HEK293 (cell line): ENCODE measurements at regions not wholly inside any gene's neighbourhood (a gene's known extent, or its start where the extent isn't known, plus 50 kb on each side); places are given as distances from the start of the nearest gene placed in this dataset.
"Not testable (repeated sequence)": the region's sequence is repeated elsewhere in the genome, so short reads cannot be mapped to it uniquely, and the experiment has no call there.

Experiments used
- CTCF ChIA-PET: fragments of 350-600 bp; formaldehyde crosslinking; extraction: SDS; loops from one replicate; lab custom pipeline; 2021; ENCODE audit warnings: antibody characterized with exemption; lab: Yijun Ruan, JAX
- POLR2A ChIA-PET: fragments of 300-600 bp; formaldehyde crosslinking; extraction: SDS; loops from one replicate; lab custom pipeline; 2020; ENCODE audit warnings: antibody characterized with exemption, inconsistent platforms; lab: Yijun Ruan, JAX
- H3K27ac ChIP-seq: fragments of 200-500 bp; sonication (Bioruptor generic); 2 replicates; pipeline ENCODE4 v1.5.1; 2014; ENCODE audit warnings: low read depth, low read length, control low read depth, inconsistent platforms; ENCODE audit errors: extremely low read depth
- H3K36me3 ChIP-seq, 2 experiments: fragments of 200-500 bp in 1 of 2; sonication (Bioruptor generic) in 1 of 2; 1 replicate in 1 of 2; 2 replicates in 1 of 2; pipeline ENCODE4 v1.5.1; 2014 to 2017; ENCODE audit warnings: inconsistent platforms in 2 of 2, low read length in 2 of 2; ENCODE audit not compliant: control insufficient read depth in 2 of 2, insufficient read depth in 1 of 2
- H3K4me1 ChIP-seq: fragments of 200-500 bp; sonication (Bioruptor generic); 2 replicates; pipeline ENCODE4 v1.5.1; 2014; ENCODE audit warnings: mild to moderate bottlenecking, low read length, inconsistent platforms; ENCODE audit not compliant: control insufficient read depth, insufficient read depth
- H3K4me3 ChIP-seq: 2 replicates; pipeline ENCODE4 v1.5.1; 2011; ENCODE audit warnings: low read depth, mild to moderate bottlenecking, control low read depth, low read length, moderate library complexity
- H3K9me3 ChIP-seq: fragments of 200-500 bp; sonication (Bioruptor generic); 2 replicates; pipeline ENCODE4 v1.5.1; 2014; ENCODE audit warnings: low read depth, low read length, inconsistent platforms; ENCODE audit not compliant: control insufficient read depth, insufficient read depth
- BCL6B ChIP-seq: fragments of 450-650 bp; formaldehyde crosslinking; IDR thresholded peaks from 2 replicates; pipeline ENCODE4 v1.5.1; 2017; ENCODE audit warnings: missing biosample characterization, missing genetic modification characterization
- GLI2 ChIP-seq: fragments of 450-650 bp; formaldehyde crosslinking; IDR thresholded peaks from 2 replicates; pipeline ENCODE4; 2017; ENCODE audit warnings: missing biosample characterization, missing genetic modification characterization, low read depth, borderline replicate concordance
- HOXC10 ChIP-seq: sonication (generic); formaldehyde crosslinking; IDR thresholded peaks from 2 replicates; pipeline ENCODE4 v1.8.1; 2023; ENCODE audit warnings: mild to moderate bottlenecking, missing genetic modification reagents
- KLF16 ChIP-seq: fragments of 450-650 bp; formaldehyde crosslinking; IDR thresholded peaks from 2 replicates; pipeline ENCODE4 v1.5.1; 2017; ENCODE audit warnings: missing biosample characterization, missing genetic modification characterization
- KLF7 ChIP-seq: fragments of 450-650 bp; formaldehyde crosslinking; IDR thresholded peaks from 2 replicates; pipeline ENCODE4 v1.5.1; 2016; ENCODE audit warnings: missing biosample characterization, missing genetic modification characterization, borderline replicate concordance
- MZF1 ChIP-seq: fragments of 450-650 bp; formaldehyde crosslinking; IDR thresholded peaks from 2 replicates; pipeline ENCODE4 v1.5.1; 2017; ENCODE audit warnings: missing biosample characterization, missing genetic modification characterization, borderline replicate concordance
- REPIN1 ChIP-seq: fragments of 450-650 bp; formaldehyde crosslinking; IDR thresholded peaks from 2 replicates; pipeline ENCODE4 v1.5.1; 2017; ENCODE audit warnings: missing biosample characterization, missing genetic modification characterization, low read depth
- TRIM28 ChIP-seq: IDR thresholded peaks from 2 replicates; pipeline ENCODE4 v1.6.1; 2011; ENCODE audit warnings: low read length, control low read depth, borderline replicate concordance
- WT1 ChIP-seq: fragments of 450-650 bp; formaldehyde crosslinking; IDR thresholded peaks from 2 replicates; pipeline ENCODE4 v1.5.1; 2016; ENCODE audit warnings: missing biosample characterization, missing genetic modification characterization
- YY1 ChIP-seq: fragments of 450-650 bp; formaldehyde crosslinking; IDR thresholded peaks from 2 replicates; pipeline ENCODE4 v1.5.1; 2018; ENCODE audit warnings: missing biosample characterization, missing genetic modification characterization
- ZBTB6 ChIP-seq: fragments of 450-650 bp; formaldehyde crosslinking; IDR thresholded peaks from 2 replicates; pipeline ENCODE4 v1.5.1; 2017; ENCODE audit warnings: missing biosample characterization, missing genetic modification characterization
- ZNF10 ChIP-seq: fragments of 450-650 bp; formaldehyde crosslinking; IDR thresholded peaks from 2 replicates; pipeline ENCODE4 v1.5.1; 2017; ENCODE audit warnings: missing biosample characterization, missing genetic modification characterization
- ZNF16 ChIP-seq: fragments of 450-650 bp; formaldehyde crosslinking; IDR thresholded peaks from 2 replicates; pipeline ENCODE4 v1.5.1; 2016; ENCODE audit warnings: low read depth, missing biosample characterization, missing genetic modification characterization
- ZNF18 ChIP-seq: fragments of 450-650 bp; formaldehyde crosslinking; IDR thresholded peaks from 2 replicates; pipeline ENCODE4 v1.5.1; 2016; ENCODE audit warnings: missing biosample characterization, missing genetic modification characterization
- ZNF354C ChIP-seq: fragments of 450-650 bp; formaldehyde crosslinking; IDR thresholded peaks from 2 replicates; pipeline ENCODE4 v1.5.1; 2016; ENCODE audit warnings: missing biosample characterization, missing genetic modification characterization, low read depth, borderline replicate concordance
- ZNF362 ChIP-seq: fragments of 450-650 bp; formaldehyde crosslinking; IDR thresholded peaks from 2 replicates; pipeline ENCODE4 v1.5.1; 2016; ENCODE audit warnings: missing biosample characterization, missing genetic modification characterization
- ZNF621 ChIP-seq: fragments of 450-650 bp; formaldehyde crosslinking; IDR thresholded peaks from 2 replicates; pipeline ENCODE4 v1.5.1; 2017; ENCODE audit warnings: missing biosample characterization, missing genetic modification characterization
- ZSCAN23 ChIP-seq: fragments of 450-650 bp; formaldehyde crosslinking; IDR thresholded peaks from 2 replicates; pipeline ENCODE4 v1.5.1; 2016; ENCODE audit warnings: missing biosample characterization, missing genetic modification characterization
- TF ChIP-seq, protein P1 (sequence below): fragments of 450-650 bp; formaldehyde crosslinking; IDR thresholded peaks from 2 replicates; pipeline ENCODE4 v1.5.1; 2017; ENCODE audit warnings: missing biosample characterization, missing genetic modification characterization
- TF ChIP-seq, protein P2 (sequence below): fragments of 450-650 bp; IDR thresholded peaks from 2 replicates; pipeline ENCODE4 v1.5.1; 2018; ENCODE audit warnings: missing biosample characterization, missing genetic modification characterization
- TF ChIP-seq, protein P3 (sequence below): fragments of 450-650 bp; formaldehyde crosslinking; IDR thresholded peaks from 2 replicates; pipeline ENCODE4 v1.5.1; 2016; ENCODE audit warnings: missing biosample characterization, missing genetic modification characterization

DNA sequence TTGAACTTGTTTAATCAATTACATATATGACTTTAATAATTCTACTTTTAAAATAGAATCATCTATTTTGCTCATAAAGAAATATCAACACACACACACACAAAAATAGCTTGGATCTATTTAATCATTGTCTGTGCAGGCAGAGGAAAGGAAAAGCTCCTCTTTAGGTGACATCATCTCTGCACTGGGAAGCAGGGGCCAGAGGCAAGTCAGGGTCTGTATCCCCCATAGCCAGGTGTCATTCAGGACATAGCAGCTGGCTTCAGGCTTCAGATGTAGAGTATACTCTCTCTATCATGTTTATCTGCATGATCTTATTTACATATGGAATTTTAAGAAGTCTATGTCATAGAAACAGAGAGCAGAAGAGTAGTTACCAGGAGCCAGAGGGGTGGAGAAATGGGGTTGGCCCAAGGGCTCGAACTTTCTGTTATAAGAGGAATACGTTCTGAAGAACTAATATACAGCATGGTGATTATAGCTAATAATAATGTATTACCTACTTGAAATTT is 110.4 kb upstream of the LDB2 start (continued):
- TF ChIP-seq, protein P1, sequence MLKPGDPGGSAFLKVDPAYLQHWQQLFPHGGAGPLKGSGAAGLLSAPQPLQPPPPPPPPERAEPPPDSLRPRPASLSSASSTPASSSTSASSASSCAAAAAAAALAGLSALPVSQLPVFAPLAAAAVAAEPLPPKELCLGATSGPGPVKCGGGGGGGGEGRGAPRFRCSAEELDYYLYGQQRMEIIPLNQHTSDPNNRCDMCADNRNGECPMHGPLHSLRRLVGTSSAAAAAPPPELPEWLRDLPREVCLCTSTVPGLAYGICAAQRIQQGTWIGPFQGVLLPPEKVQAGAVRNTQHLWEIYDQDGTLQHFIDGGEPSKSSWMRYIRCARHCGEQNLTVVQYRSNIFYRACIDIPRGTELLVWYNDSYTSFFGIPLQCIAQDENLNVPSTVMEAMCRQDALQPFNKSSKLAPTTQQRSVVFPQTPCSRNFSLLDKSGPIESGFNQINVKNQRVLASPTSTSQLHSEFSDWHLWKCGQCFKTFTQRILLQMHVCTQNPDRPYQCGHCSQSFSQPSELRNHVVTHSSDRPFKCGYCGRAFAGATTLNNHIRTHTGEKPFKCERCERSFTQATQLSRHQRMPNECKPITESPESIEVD (tag by site-specific recombination), result no peak
- no peak for TF ChIP-seq WT1 (tag by site-specific recombination)
- TF ChIP-seq, protein P2, sequence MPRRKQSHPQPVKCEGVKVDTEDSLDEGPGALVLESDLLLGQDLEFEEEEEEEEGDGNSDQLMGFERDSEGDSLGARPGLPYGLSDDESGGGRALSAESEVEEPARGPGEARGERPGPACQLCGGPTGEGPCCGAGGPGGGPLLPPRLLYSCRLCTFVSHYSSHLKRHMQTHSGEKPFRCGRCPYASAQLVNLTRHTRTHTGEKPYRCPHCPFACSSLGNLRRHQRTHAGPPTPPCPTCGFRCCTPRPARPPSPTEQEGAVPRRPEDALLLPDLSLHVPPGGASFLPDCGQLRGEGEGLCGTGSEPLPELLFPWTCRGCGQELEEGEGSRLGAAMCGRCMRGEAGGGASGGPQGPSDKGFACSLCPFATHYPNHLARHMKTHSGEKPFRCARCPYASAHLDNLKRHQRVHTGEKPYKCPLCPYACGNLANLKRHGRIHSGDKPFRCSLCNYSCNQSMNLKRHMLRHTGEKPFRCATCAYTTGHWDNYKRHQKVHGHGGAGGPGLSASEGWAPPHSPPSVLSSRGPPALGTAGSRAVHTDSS, result no peak

DNA sequence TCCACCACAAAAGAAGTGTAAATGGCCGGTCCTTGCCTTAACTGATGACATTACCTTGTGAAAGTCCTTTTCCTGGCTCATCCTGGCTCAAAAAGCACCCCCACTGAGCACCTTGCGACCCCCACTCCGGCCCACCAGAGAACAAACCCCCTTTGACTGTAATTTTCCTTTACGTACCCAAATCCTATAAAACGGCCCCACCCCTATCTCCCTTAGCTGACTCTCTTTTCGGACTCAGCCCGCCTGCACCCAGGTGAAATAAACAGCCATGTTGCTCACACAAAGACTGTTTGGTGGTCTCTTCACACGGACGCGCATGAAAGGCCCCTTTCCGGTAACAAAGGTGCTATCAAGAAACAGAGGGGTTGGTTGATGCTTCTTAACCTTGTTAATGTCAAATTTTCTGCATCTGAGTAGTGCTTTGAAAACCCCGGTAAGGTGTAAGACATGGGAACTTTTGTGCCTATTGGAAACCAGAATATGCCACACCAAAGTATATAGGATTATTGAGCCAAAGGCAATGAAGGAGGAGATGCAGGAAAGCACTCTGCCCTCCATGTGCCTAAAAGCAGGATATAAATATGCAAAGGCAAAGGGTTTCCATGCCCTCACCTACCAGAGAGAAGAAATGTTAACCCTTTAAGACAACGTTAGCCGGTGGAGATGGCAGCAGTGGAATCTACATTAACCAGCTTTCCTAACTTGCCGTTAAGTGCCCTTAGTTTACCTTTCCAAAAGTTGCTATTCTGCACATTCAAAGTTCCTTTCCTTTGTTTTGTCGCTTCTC is 105.4 kb upstream of the LDB2 start:
- CTCF ChIA-PET, result interaction anchor here (0.6 kb wide), 1 partner anchor 442 kb away, joined by 7 read pairs; no protein-coding TSS in a partner anchor
- H3K27ac ChIP-seq, POLR2A ChIA-PET: not testable (repeated sequence)

DNA sequence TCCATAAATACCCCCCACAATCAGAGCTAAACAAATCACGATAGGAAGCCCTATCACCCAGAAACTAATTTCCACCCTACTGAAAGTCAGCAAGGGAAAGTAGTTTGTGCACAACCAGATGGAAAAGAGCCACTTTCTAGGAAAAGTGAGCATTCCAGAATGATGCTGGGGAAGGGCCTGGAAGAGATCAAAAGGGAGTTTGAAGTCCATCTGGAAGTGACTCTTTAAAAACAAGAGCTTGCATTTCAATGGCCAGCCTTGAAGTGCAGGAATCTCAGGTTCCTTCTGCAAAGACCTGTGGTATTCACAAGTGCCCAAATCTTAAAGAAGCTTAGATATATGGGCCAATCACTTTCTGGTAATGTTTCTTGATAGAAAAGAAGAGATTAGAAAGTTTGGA is 97.0 kb upstream of the LDB2 start:
- H3K27ac ChIP-seq, result no peak overlapping the region
- no peaks in the 10 kb centered on the region for H3K36me3 ChIP-seq
- POLR2A ChIA-PET, result no interaction called here
- no peaks in the 10 kb centered on the region for H3K4me1 ChIP-seq
- CTCF ChIA-PET, result no interaction called here
- H3K4me3 ChIP-seq, result no peak overlapping the region
- no peaks in the 10 kb centered on the region for H3K9me3 ChIP-seq
- TF ChIP-seq ZNF18 (tag by site-specific recombination) (no peak), HOXC10 (CRISPR knock-in tag) (no peak), ZNF362 (tag by site-specific recombination) (no peak), TRIM28 (no peak), ZNF621 (tag by site-specific recombination) (no peak), ZBTB6 (tag by site-specific recombination) (no peak), ZSCAN23 (tag by site-specific recombination) (no peak), ZNF354C (tag by site-specific recombination) (no peak), GLI2 (no peak), MZF1 (tag by site-specific recombination) (no peak), ZNF16 (tag by site-specific recombination) (no peak), KLF7 (no peak), YY1 (tag by site-specific recombination) (no peak), ZNF10 (no peak), KLF16 (tag by site-specific recombination) (no peak), REPIN1 (tag by site-specific recombination) (no peak), BCL6B (tag by site-specific recombination) (no peak)
- TF ChIP-seq, protein P3, sequence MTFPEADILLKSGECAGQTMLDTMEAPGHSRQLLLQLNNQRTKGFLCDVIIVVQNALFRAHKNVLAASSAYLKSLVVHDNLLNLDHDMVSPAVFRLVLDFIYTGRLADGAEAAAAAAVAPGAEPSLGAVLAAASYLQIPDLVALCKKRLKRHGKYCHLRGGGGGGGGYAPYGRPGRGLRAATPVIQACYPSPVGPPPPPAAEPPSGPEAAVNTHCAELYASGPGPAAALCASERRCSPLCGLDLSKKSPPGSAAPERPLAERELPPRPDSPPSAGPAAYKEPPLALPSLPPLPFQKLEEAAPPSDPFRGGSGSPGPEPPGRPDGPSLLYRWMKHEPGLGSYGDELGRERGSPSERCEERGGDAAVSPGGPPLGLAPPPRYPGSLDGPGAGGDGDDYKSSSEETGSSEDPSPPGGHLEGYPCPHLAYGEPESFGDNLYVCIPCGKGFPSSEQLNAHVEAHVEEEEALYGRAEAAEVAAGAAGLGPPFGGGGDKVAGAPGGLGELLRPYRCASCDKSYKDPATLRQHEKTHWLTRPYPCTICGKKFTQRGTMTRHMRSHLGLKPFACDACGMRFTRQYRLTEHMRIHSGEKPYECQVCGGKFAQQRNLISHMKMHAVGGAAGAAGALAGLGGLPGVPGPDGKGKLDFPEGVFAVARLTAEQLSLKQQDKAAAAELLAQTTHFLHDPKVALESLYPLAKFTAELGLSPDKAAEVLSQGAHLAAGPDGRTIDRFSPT (tag by site-specific recombination), result no peak

More for the DNA sequence above, 105.4 kb upstream of the LDB2 start:
- not testable (repeated sequence) for H3K4me3 ChIP-seq, H3K9me3 ChIP-seq, H3K36me3 ChIP-seq, H3K4me1 ChIP-seq
